Esophagus muscularis mucosa (tissue), 4 donors: ENCODE measurements at regions not wholly inside any gene's neighbourhood (a gene's known extent, or its start where the extent isn't known, plus 50 kb on each side); places are given as distances from the start of the nearest gene placed in this dataset.

ENCODE experiments used
- DNase-seq: peaks from one replicate; pipeline ENCODE4 v3.0.0-alpha.2; 2017; ENCODE audit errors: extremely low spot score
- H3K27ac ChIP-seq, 4 donors: fragments of 200-600 bp; sonication (generic); replicated peaks in 1 of 4; 1 replicate in 3 of 4; 2 replicates in 1 of 4; pipeline ENCODE4 v1.5.1; 2016 to 2019; ENCODE audit warnings: mild to moderate bottlenecking in 1 of 4
- H3K27me3 ChIP-seq, 4 donors: fragments of 200-600 bp; sonication (generic); one replicate each; pipeline versions ENCODE4 v1.5.1 to v1.6.0; 2016 to 2019
- H3K36me3 ChIP-seq, 4 donors: fragments of 200-600 bp; sonication (generic); one replicate each; pipeline ENCODE4 v1.5.1; 2016 to 2019
- H3K4me1 ChIP-seq, 4 donors: fragments of 200-600 bp; sonication (generic); one replicate each; pipeline ENCODE4 v1.5.1; 2016 to 2019
- H3K4me3 ChIP-seq, 4 donors: fragments of 200-600 bp; sonication (generic); 1 replicate in 2 of 4; 2 replicates in 2 of 4; pipeline ENCODE4 v1.5.1; 2016 to 2019; ENCODE audit warnings: mild to moderate bottlenecking in 4 of 4, moderate library complexity in 1 of 4
- H3K9me3 ChIP-seq, 4 donors: fragments of 200-600 bp; sonication (generic); 1 replicate in 3 of 4; 2 replicates in 1 of 4; pipeline ENCODE4 v1.5.1; 2016 to 2019
- CTCF ChIP-seq, 3 experiments: fragments of 200-600 bp in 2 of 3; fragments of 450-650 bp in 1 of 3; sonication (generic) in 2 of 3; IDR thresholded peaks; one replicate each; pipeline ENCODE4 v1.5.1; 2017 to 2019; ENCODE audit warnings: antibody characterized with exemption in 3 of 3, mild to moderate bottlenecking in 2 of 3, moderate library complexity in 1 of 3
- EP300 ChIP-seq: sonication (generic); formaldehyde crosslinking; IDR thresholded peaks from one replicate; pipeline ENCODE4 v1.6.1; 2017; ENCODE audit warnings: antibody characterized with exemption
- POLR2A ChIP-seq: fragments of 450-650 bp; IDR thresholded peaks from one replicate; pipeline ENCODE4 v1.6.1; 2017; ENCODE audit warnings: antibody characterized with exemption, moderate library complexity, mild to moderate bottlenecking, low read depth
- POLR2AphosphoS5 ChIP-seq, 2 donors: sonication (generic); formaldehyde crosslinking; IDR thresholded peaks; one replicate each; pipeline ENCODE4 v1.6.1; 2017; ENCODE audit warnings: antibody characterized with exemption in 2 of 2
- WGBS: methylation state at CpG from one replicate; pipeline ENCODE4 v1.1.5; 2018; 5-methylcytosine and 5-hydroxymethylcytosine counted together
- intact Hi-C: fragments of 100-400 bp; cut with DNase I; formaldehyde crosslinking; loops from one replicate; pipeline ENCODE4 v1.15.1; 2023

GRCh38 chr12:114616081-114616480 is 67.9 kb downstream of the TBX3 start:
- Histone ChIP-seq H3K27me3 (peaks cover 0 to 6% (median 0%) of the 10 kb centered on the region in 4 donors), H3K4me1 (no peaks in the 10 kb centered on the region), H3K27ac (no peak overlapping the region), H3K36me3 (no peaks in the 10 kb centered on the region), H3K9me3 (peaks cover 0 to 9% (median 3%) of the 10 kb centered on the region in 4 donors), H3K4me3 (no peak overlapping the region)
- no peak for DNase-seq
- TF ChIP-seq EP300 (no peak), POLR2AphosphoS5 (IDR thresholded peaks at IDR 0.05) (no peak), POLR2A (no peak), CTCF (IDR thresholded peaks at IDR 0.05) (no peak)
- WGBS = 90% methylated on average over 7 of the region's 7 CpGs
- intact Hi-C loops = no loop called here

DNA sequence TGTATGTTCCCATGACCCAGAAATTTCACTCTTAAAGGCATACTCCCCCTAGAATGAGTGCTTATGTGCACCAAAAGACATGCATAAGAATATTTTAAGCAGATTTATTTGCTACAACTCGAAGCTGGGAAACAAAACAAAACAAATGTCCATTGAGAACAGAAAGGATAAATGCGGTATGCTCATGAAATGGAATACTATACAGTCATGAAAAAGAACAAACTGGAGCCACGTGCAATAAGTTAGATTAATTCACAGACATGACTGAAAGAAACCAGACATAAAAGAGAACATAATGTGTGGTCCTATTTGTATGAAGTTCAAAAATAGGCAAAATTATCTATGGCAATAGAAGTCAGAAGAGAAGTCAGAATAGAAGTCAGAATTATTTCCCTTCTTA is 69.9 kb downstream of the TBX3 start:
- Histone ChIP-seq H3K4me3 (no peak overlapping the region), H3K9me3 (peaks cover 0 to 9% (median 3%) of the 10 kb centered on the region in 4 donors), H3K36me3 (no peaks in the 10 kb centered on the region), H3K4me1 (no peaks in the 10 kb centered on the region), H3K27ac (no peak overlapping the region), H3K27me3 (peaks cover 0 to 9% (median 0%) of the 10 kb centered on the region in 4 donors)
- TF ChIP-seq EP300 = no peak
- no peak for TF ChIP-seq POLR2AphosphoS5 (IDR thresholded peaks at IDR 0.05)
- no peak for TF ChIP-seq CTCF (IDR thresholded peaks at IDR 0.05)
- no peak for TF ChIP-seq POLR2A
- intact Hi-C loops = no loop called here
- 73% methylated on average over 3 of the region's 3 CpGs for WGBS
- no peak for DNase-seq

DNA sequence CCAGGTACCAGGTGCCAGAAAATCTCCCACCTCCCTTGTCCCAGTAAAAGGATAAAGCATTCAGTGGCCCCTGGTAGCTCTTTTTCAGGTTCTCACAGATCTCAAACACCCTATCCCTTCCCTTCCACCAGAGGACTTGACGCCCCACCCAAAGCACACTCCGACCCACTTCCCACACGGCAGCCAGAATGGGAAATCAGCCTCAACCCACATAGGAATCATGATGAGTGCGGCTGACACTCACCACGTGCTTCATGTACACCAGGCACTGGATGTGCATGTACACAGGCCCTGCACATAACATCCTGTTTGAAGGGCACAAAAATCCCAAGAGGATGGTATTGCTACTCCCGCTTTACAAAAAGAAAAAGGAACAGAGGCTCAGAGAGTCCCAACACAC is 71.9 kb downstream of the TBX3 start:
- Histone ChIP-seq H3K27me3 (peaks cover 0 to 9% (median 0%) of the 10 kb centered on the region in 4 donors), H3K4me1 (no peaks in the 10 kb centered on the region), H3K36me3 (no peaks in the 10 kb centered on the region), H3K4me3 (no peak overlapping the region), H3K27ac (no peak overlapping the region), H3K9me3 (peaks cover 0 to 9% (median 3%) of the 10 kb centered on the region in 4 donors)
- WGBS = 77% methylated on average over 6 of the region's 6 CpGs
- TF ChIP-seq EP300 (no peak), POLR2AphosphoS5 (IDR thresholded peaks at IDR 0.05) (no peak), CTCF (IDR thresholded peaks at IDR 0.05) (no peak), POLR2A (no peak)
- DNase-seq = no peak
- intact Hi-C loops = no loop called here

GRCh38 chr12:114611145-114612018 is 72.6 kb downstream of the TBX3 start:
- no peak for TF ChIP-seq POLR2A
- no peak for TF ChIP-seq EP300
- TF ChIP-seq CTCF (IDR thresholded peaks at IDR 0.05) = no peak
- TF ChIP-seq POLR2AphosphoS5 (IDR thresholded peaks at IDR 0.05) = no peak
- Histone ChIP-seq H3K27ac (no peak overlapping the region), H3K36me3 (no peaks in the 10 kb centered on the region), H3K9me3 (peaks cover 0 to 9% (median 3%) of the 10 kb centered on the region in 4 donors), H3K4me1 (no peaks in the 10 kb centered on the region), H3K4me3 (no peak overlapping the region), H3K27me3 (peaks cover 0 to 9% (median 0%) of the 10 kb centered on the region in 4 donors)
- no peak for DNase-seq
- intact Hi-C loops = no loop called here
- 83% methylated on average over 8 of the region's 8 CpGs for WGBS
